Neural progenitor cell (in vitro differentiated cells): ENCODE measurements at regions not wholly inside any gene's neighbourhood (a gene's known extent, or its start where the extent isn't known, plus 50 kb on each side); places are given as distances from the start of the nearest gene placed in this dataset.

Experiments used
- CTCF ChIP-seq: fragments of 200-600 bp; sonication (generic); IDR thresholded peaks from 2 replicates; pipeline ENCODE4 v1.5.1; 2017; ENCODE audit warnings: antibody characterized with exemption, mild to moderate bottlenecking
- EZH2phosphoT487 ChIP-seq: fragments of 200-600 bp; sonication (generic); IDR thresholded peaks from 2 replicates; pipeline ENCODE4 v1.6.1; 2017; ENCODE audit warnings: antibody characterized with exemption

GRCh38 chr12:9349888-9350885 is 142.0 kb upstream of the PZP start:
- TF ChIP-seq CTCF = no peak
- TF ChIP-seq EZH2phosphoT487 = no peak
